ENCODE measurements at regions not wholly inside any gene's neighbourhood (a gene's known extent, or its start where the extent isn't known, plus 50 kb on each side); places are given as distances from the start of the nearest gene placed in this dataset.

- TF ChIP-seq POLR2AphosphoS5 (IDR thresholded peaks at IDR 0.05; ENCODE audit: low read depth, low read length) (no peak), POLR2A (IDR thresholded peaks at IDR 0.05; ENCODE audit: low read depth, low read length) (no peak)
Measured at GRCh38 chr12:92624236-92624635, 78.6 kb upstream of the PLEKHG7 start.
